ENCODE measurements at regions not wholly inside any gene's neighbourhood (a gene's known extent, or its start where the extent isn't known, plus 50 kb on each side); places are given as distances from the start of the nearest gene placed in this dataset.
"Not testable (repeated sequence)": the region's sequence is repeated elsewhere in the genome, so short reads cannot be mapped to it uniquely, and the experiment has no call there.

- no peak for DNase-seq (ENCODE audit: low spot score)
Measured at GRCh38 chr3:69647511-69648110, 91.7 kb upstream of the MITF start.

GRCh38 chr3:69647081-69647480, 92.2 kb upstream of the MITF start:
- DNase-seq (ENCODE audit: low spot score): no peak

- DNase-seq (ENCODE audit: low spot score): no peak
Measured at GRCh38 chr3:69646287-69647067, 92.8 kb upstream of the MITF start.

GRCh38 chr3:69642606-69643005, 96.7 kb upstream of the MITF start:
- DNase-seq (ENCODE audit: low spot score): no peak

GRCh38 chr3:69639851-69640250, 99.4 kb upstream of the MITF start:
- no peak for DNase-seq (ENCODE audit: low spot score)

- DNase-seq (ENCODE audit: low spot score): no peak
Measured at GRCh38 chr3:69628951-69629350, 110.3 kb upstream of the MITF start.

- no peak for DNase-seq (ENCODE audit: low spot score)
Measured at GRCh38 chr3:69613286-69613685, 126.0 kb upstream of the MITF start.

GRCh38 chr3:69612791-69613190, 126.5 kb upstream of the MITF start:
- DNase-seq (ENCODE audit: low spot score): no peak

- DNase-seq (ENCODE audit: low spot score): not testable (repeated sequence)
Measured at GRCh38 chr3:69609566-69609965, 129.7 kb upstream of the MITF start.

- DNase-seq (ENCODE audit: low spot score): no peak
Measured at GRCh38 chr3:69607466-69608305, 131.6 kb upstream of the MITF start.

- DNase-seq (ENCODE audit: low spot score): no peak
Measured at GRCh38 chr3:69605867-69606266, 133.4 kb upstream of the MITF start.

GRCh38 chr3:69604735-69605450, 134.4 kb upstream of the MITF start:
- DNase-seq (ENCODE audit: low spot score): no peak

- DNase-seq (ENCODE audit: low spot score): no peak
Measured at GRCh38 chr3:69602112-69602511, 137.2 kb upstream of the MITF start.

GRCh38 chr3:69594286-69594685, 145.0 kb upstream of the MITF start:
- DNase-seq (ENCODE audit: low spot score): no peak

- no peak for DNase-seq (ENCODE audit: low spot score)
Measured at GRCh38 chr3:69591164-69591736, 148.0 kb upstream of the MITF start.

GRCh38 chr3:69590111-69590510, 149.2 kb upstream of the MITF start:
- no peak for DNase-seq (ENCODE audit: low spot score)

- DNase-seq (ENCODE audit: low spot score): no peak
Measured at GRCh38 chr3:69588170-69588569, 151.1 kb upstream of the MITF start.

- DNase-seq (ENCODE audit: low spot score): no peak
Measured at GRCh38 chr3:69585472-69585871, 153.8 kb upstream of the MITF start.

- no peak for DNase-seq (ENCODE audit: low spot score)
Measured at GRCh38 chr3:69582044-69582443, 157.2 kb upstream of the MITF start.

GRCh38 chr3:69579306-69580041, 159.8 kb upstream of the MITF start:
- DNase-seq (ENCODE audit: low spot score): no peak

- no peak for DNase-seq (ENCODE audit: low spot score)
Measured at GRCh38 chr3:69569520-69569919, 169.7 kb upstream of the MITF start.

Measured in HT-29 (cell line).